GM12875 (cell line): ENCODE measurements at regions not wholly inside any gene's neighbourhood (a gene's known extent, or its start where the extent isn't known, plus 50 kb on each side); places are given as distances from the start of the nearest gene placed in this dataset.

Experiments
- H3K4me3 ChIP-seq: one replicate; pipeline ENCODE4 v1.5.1; 2011; ENCODE audit warnings: low read depth, low read length, control low read depth
- CTCF ChIP-seq: IDR thresholded peaks from 2 replicates; pipeline ENCODE4 v1.5.1; 2011; ENCODE audit warnings: low read depth, mild to moderate bottlenecking, control low read depth, inconsistent platforms, low read length, moderate library complexity, borderline replicate concordance; ENCODE audit not compliant: insufficient read depth

- TF ChIP-seq CTCF, result no peak
- no peak overlapping the region for H3K4me3 ChIP-seq
These were observed 132.1 kb upstream of the CNR1 start for GRCh38 chr6:88298066-88298845.

- no peak for TF ChIP-seq CTCF
- H3K4me3 ChIP-seq, result no peak overlapping the region
These were observed 130.5 kb upstream of the CNR1 start for GRCh38 chr6:88296694-88297093.

- no peak overlapping the region for H3K4me3 ChIP-seq
- TF ChIP-seq CTCF, result no peak
These were observed 129.5 kb upstream of the CNR1 start for GRCh38 chr6:88295663-88296062.

- no peak overlapping the region for H3K4me3 ChIP-seq
- TF ChIP-seq CTCF, result no peak
These were observed 128.6 kb upstream of the CNR1 start for GRCh38 chr6:88294702-88295101.

- TF ChIP-seq CTCF, result no peak
- H3K4me3 ChIP-seq, result no peak overlapping the region
These were observed 124.3 kb upstream of the CNR1 start for GRCh38 chr6:88290411-88290810.

GRCh38 chr6:88287696-88288095 lies 121.5 kb upstream of the CNR1 start:
- TF ChIP-seq CTCF, result no peak
- H3K4me3 ChIP-seq, result no peak overlapping the region

GRCh38 chr6:88276331-88276730 lies 110.2 kb upstream of the CNR1 start:
- TF ChIP-seq CTCF, result no peak

More at GRCh38 chr6:88276331-88276730, 110.2 kb upstream of the CNR1 start:
- no peak overlapping the region for H3K4me3 ChIP-seq
